Renal cortical epithelial cell (primary cell): ENCODE measurements at regions not wholly inside any gene's neighbourhood (a gene's known extent, or its start where the extent isn't known, plus 50 kb on each side); places are given as distances from the start of the nearest gene placed in this dataset.
"Not testable (repeated sequence)": the region's sequence is repeated elsewhere in the genome, so short reads cannot be mapped to it uniquely, and the experiment has no call there.

Experiments used
- DNase-seq: peaks from one replicate; pipeline ENCODE4 v3.0.0-alpha.2; 2011; ENCODE audit warnings: low read depth

- no peak for DNase-seq
These were observed 62.6 kb upstream of the PHF21A start for GRCh38 chr11:46183819-46184218.

DNA sequence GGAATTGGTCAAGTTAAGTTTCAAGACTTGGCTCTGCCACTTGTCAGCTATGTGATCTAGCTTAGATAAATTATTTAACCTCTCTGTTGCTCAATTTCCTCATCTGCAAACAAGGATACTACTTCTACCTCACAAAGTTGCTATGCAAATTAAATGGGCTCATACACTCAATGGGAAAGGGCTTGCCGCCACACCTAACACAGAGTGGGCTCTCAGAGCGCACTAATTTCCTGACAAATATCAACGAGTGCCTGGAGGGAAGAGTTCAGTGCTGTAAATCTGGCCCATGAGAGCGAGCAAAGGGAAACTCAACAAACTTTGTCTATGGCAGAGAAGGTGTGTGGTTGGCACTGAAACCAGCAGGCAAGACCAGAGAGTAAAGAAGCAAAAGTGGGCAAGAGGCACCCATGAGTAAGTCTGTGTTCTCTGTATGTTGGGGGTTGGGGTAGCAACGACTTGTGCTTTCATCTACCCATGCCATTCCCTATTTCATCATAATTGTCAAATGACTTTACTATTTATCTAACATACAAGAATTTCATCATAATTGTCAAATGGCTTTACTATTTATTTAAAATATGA is 60.7 kb upstream of the PHF21A start:
- no peak for DNase-seq

- DNase-seq = no peak
These were observed 60.1 kb upstream of the PHF21A start for GRCh38 chr11:46181387-46181786.

GRCh38 chr11:46180736-46181135 is 59.5 kb upstream of the PHF21A start:
- DNase-seq = no peak

DNA sequence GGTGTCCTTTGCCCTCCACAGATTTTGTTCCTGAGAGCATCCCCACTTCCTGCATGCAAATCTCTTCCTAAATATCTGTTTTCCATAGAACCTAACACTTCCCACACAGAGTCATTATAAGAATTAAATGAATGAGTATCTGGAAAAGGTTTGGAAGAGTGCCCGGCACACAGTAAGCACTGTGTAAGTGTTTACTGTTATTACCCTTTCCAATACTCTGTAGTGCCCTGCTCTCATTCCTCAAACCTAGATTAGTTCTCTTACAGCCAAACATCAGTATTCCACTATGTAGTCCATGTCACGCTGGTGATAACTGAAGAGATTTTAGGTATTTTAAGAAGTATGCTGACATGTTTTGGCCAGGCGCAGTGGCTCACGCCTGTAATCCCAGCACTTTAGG is 57.3 kb upstream of the PHF21A start:
- DNase-seq = no peak

DNA sequence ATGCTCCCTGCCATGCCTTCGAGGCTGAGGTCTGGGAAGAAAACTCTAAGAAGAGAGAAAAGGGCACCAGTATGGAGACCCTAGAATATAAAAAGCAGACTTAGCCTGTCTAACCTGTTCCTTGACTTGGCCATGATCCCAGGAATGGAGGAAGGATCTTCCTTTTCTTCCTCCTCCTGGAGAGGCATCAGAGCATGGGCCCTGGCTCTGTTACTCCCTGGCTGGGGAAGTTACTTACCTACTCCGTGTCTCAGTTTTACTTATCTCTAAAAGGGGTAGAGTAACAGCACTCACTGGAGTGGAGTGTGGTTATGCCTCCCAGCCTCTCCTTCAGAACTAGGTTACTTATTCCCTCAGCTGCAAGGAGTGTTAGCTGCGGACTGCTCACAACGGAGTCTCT is 55.2 kb upstream of the PHF21A start:
- DNase-seq = no peak

DNA sequence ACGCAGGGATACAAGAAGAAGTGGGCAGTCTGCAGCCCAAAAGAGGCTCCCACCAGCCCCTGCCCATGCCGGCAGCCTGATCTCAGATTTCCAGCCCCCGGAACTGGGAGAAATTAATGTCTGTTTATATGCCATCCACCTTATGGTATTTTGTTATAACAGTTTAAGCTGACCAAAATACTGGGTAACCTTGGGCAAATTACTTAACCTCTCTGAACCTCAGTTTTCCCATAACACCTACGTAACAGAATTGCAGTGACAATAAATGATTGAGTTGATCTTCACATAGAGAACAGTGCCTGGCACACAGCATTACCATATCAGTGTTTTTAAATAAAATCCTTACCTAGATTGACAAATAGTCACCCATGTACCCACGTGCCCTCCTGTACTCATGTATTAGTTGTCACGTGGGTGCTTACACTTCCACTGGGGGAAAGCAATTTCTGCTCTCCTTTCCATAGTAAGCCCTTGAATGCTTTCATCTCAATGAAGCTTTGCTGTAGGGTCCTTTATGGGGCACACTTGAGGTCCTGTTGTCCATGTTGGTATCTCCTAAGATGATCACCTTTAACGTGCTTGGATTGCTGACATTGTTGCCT is 54.2 kb upstream of the PHF21A start:
- no peak for DNase-seq

- DNase-seq = not testable (repeated sequence)
These were observed 50.4 kb upstream of the PHF21A start for GRCh38 chr11:46171693-46172092.
